IMR-90 (cell line): ENCODE measurements at regions not wholly inside any gene's neighbourhood (a gene's known extent, or its start where the extent isn't known, plus 50 kb on each side); places are given as distances from the start of the nearest gene placed in this dataset.

Experiments
- ATAC-seq: fragments of 200-7000 bp; cut with Tn5 transposase; 2 replicates; pipeline ENCODE4 v1.9.1; 2020; ENCODE audit warnings: low read depth, mild to moderate bottlenecking, moderate library complexity
- BruUV-seq: library from RNA; stranded (reverse); fragments of 400-500 nt; replicated peaks from 2 replicates; lab custom pipeline; 2021; lab: Mats Ljungman, UMichigan
- CTCF ChIA-PET: fragments of 300-600 bp; formaldehyde crosslinking; extraction: SDS; loops from one replicate; lab custom pipeline; 2021; ENCODE audit warnings: antibody characterized with exemption; lab: Yijun Ruan, JAX
- POLR2A ChIA-PET: fragments of 300-600 bp; sonication (Branson Sonifier 250); formaldehyde crosslinking; loops from one replicate; lab custom pipeline; 2022; ENCODE audit warnings: antibody characterized with exemption; ENCODE audit not compliant: unreplicated experiment; lab: Charles Lee
- DNase-seq: peaks from one replicate; pipeline ENCODE4 v3.0.0; 2013
- H2AFZ ChIP-seq: replicated peaks from 2 replicates; pipeline ENCODE3; 2013; ENCODE audit warnings: low read length, mild to moderate bottlenecking; ENCODE audit not compliant: poor library complexity
- H2AK5ac ChIP-seq: 2 replicates; pipeline ENCODE4 v1.6.1; 2013; ENCODE audit warnings: low read depth, low read length, inconsistent platforms
- H2AK9ac ChIP-seq: replicated peaks from 2 replicates; pipeline ENCODE3; 2013; ENCODE audit warnings: mild to moderate bottlenecking, low read depth, low read length, moderate library complexity; ENCODE audit not compliant: poor library complexity
- H2BK120ac ChIP-seq: 2 replicates; pipeline ENCODE4 v1.6.1; 2013; ENCODE audit warnings: low read depth, low read length, inconsistent platforms
- H2BK15ac ChIP-seq: 3 replicates; pipeline ENCODE4 v1.6.1; 2013; ENCODE audit warnings: low read depth, low read length, inconsistent platforms
- H2BK20ac ChIP-seq: 2 replicates; pipeline ENCODE4 v1.6.1; 2013; ENCODE audit warnings: low read depth, mild to moderate bottlenecking, inconsistent platforms, low read length, moderate library complexity
- H2BK5ac ChIP-seq: 2 replicates; pipeline ENCODE4 v1.6.1; 2013; ENCODE audit warnings: mild to moderate bottlenecking, low read depth, low read length, inconsistent platforms; ENCODE audit not compliant: poor library complexity, severe bottlenecking
- H3K14ac ChIP-seq: replicated peaks from 2 replicates; pipeline ENCODE4 v1.6.1; 2013; ENCODE audit warnings: low read depth, low read length, inconsistent platforms
- H3K18ac ChIP-seq: 2 replicates; pipeline ENCODE4 v1.6.1; 2013; ENCODE audit warnings: low read depth, low read length, control low read depth
- H3K23ac ChIP-seq: 2 replicates; pipeline ENCODE4 v1.6.1; 2013; ENCODE audit warnings: low read depth, low read length, inconsistent platforms
- H3K27ac ChIP-seq: 2 replicates; pipeline ENCODE4 v1.5.1; 2013; ENCODE audit warnings: mild to moderate bottlenecking, control low read depth, low read length; ENCODE audit not compliant: insufficient read depth
- H3K27me3 ChIP-seq: 2 replicates; pipeline ENCODE4 v1.6.1; 2013; ENCODE audit warnings: low read length; ENCODE audit not compliant: control insufficient read depth, insufficient read depth
- H3K36me3 ChIP-seq: 2 replicates; pipeline ENCODE4 v1.6.1; 2013; ENCODE audit warnings: low read length, mixed read lengths; ENCODE audit not compliant: control insufficient read depth, insufficient read depth
- H3K4ac ChIP-seq: 2 replicates; pipeline ENCODE4 v1.6.1; 2013; ENCODE audit warnings: low read depth, low read length, inconsistent platforms
- H3K4me1 ChIP-seq: 2 replicates; pipeline ENCODE4 v1.6.1; 2013; ENCODE audit warnings: low read length, mixed read lengths; ENCODE audit not compliant: control insufficient read depth, insufficient read depth
- H3K4me2 ChIP-seq: 2 replicates; pipeline ENCODE4 v1.6.1; 2013; ENCODE audit warnings: low read depth, mild to moderate bottlenecking, control low read depth, low read length, moderate library complexity
- H3K4me3 ChIP-seq: 2 replicates; pipeline ENCODE4 v1.5.1; 2013; ENCODE audit warnings: low read depth, mild to moderate bottlenecking, control low read depth, low read length, moderate library complexity; ENCODE audit not compliant: insufficient read depth
- H3K56ac ChIP-seq: 2 replicates; pipeline ENCODE4 v1.6.1; 2013; ENCODE audit warnings: low read length, inconsistent platforms; ENCODE audit not compliant: insufficient read depth; ENCODE audit errors: extremely low read depth
- H3K79me1 ChIP-seq, 2 experiments: 2 replicates each; pipeline ENCODE4 v1.6.1; 2013; ENCODE audit warnings: low read length in 2 of 2, inconsistent platforms in 1 of 2, low read depth in 1 of 2
- H3K9ac ChIP-seq: 2 replicates; pipeline ENCODE4 v1.6.1; 2013; ENCODE audit warnings: low read depth, low read length, control low read depth
- H3K9me1 ChIP-seq: 2 replicates; pipeline ENCODE4 v1.6.1; 2013; ENCODE audit warnings: low read length, inconsistent platforms; ENCODE audit not compliant: insufficient read depth
- H3K9me3 ChIP-seq: 2 replicates; pipeline ENCODE4 v1.6.1; 2013; ENCODE audit warnings: low read length; ENCODE audit not compliant: control insufficient read depth, insufficient read depth
- H4K20me1 ChIP-seq: 2 replicates; pipeline ENCODE4 v1.6.1; 2013; ENCODE audit warnings: low read length, inconsistent platforms; ENCODE audit not compliant: insufficient read depth
- H4K5ac ChIP-seq: 2 replicates; pipeline ENCODE4 v1.6.1; 2013; ENCODE audit warnings: mild to moderate bottlenecking, low read depth, low read length, control low read depth
- H4K8ac ChIP-seq, 2 experiments: 2 replicates each; pipeline ENCODE4 v1.6.1; 2013; ENCODE audit warnings: low read depth in 2 of 2, low read length in 2 of 2, control low read depth in 1 of 2, inconsistent platforms in 1 of 2
- H4K91ac ChIP-seq: 2 replicates; pipeline ENCODE4 v1.6.1; 2013; ENCODE audit warnings: low read depth, low read length, inconsistent platforms; ENCODE audit not compliant: insufficient read depth
- BHLHE40 ChIP-seq: fragments of 150-350 bp; IDR thresholded peaks from 2 replicates; pipeline ENCODE4 v1.6.1; 2016; ENCODE audit warnings: mild to moderate bottlenecking, low read depth, low read length
- CHD1 ChIP-seq: IDR thresholded peaks from 2 replicates; pipeline ENCODE4 v1.6.1; 2012; ENCODE audit warnings: low read depth, low read length, improper control_type of control experiment
- MAZ ChIP-seq: IDR thresholded peaks from 2 replicates; pipeline ENCODE4 v1.6.1; 2012; ENCODE audit warnings: low read depth, mild to moderate bottlenecking, low read length, improper control_type of control experiment, moderate library complexity, borderline replicate concordance
- RAD21 ChIP-seq: IDR thresholded peaks from 2 replicates; pipeline ENCODE4 v1.6.1; 2012; ENCODE audit warnings: low read length, improper control_type of control experiment
- WGBS, 2 experiments: methylation state at CpG; one replicate each; pipeline versions ENCODE4 v1.1.5 to v1.1.7; 2013; ENCODE audit warnings: missing lambda C conversion rate in 2 of 2; ENCODE audit not compliant: insufficient read length in 1 of 2; ENCODE audit errors: extremely low coverage in 2 of 2; 5-methylcytosine and 5-hydroxymethylcytosine counted together
- dilution Hi-C: fragments of 300-500 bp; cut with HindIII; formaldehyde crosslinking; loops from one replicate; pipeline ENCODE4 v1.14.3; 2018; ENCODE audit warnings: low sequenced_read_pairs; ENCODE audit not compliant: unreplicated experiment
- in situ Hi-C: fragments of 300-500 bp; cut with MboI; formaldehyde crosslinking; loops from 3 replicates; pipeline ENCODE4 v1.14.3; 2019; ENCODE audit warnings: low sequenced_read_pairs, inconsistent platforms, mixed read lengths
- intact Hi-C: fragments of 100-400 bp; cut with micrococcal nuclease; formaldehyde crosslinking; loops from 2 replicates; pipeline ENCODE4 v1.10.0; 2022
- TF ChIP-seq, protein P1 (sequence below): conservative IDR thresholded peaks from 2 replicates; pipeline ENCODE4 v1.5.1; 2012; ENCODE audit warnings: mild to moderate bottlenecking, low read depth, low read length, improper control_type of control experiment

- Histone ChIP-seq H3K4ac (no peak overlapping the region), H2AFZ (no peak overlapping the region), H3K79me1 (no peaks in the 10 kb centered on the region), H3K27ac (no peak overlapping the region), H2AK5ac (no peak overlapping the region), H4K91ac (no peak overlapping the region), H3K9ac (no peak overlapping the region), H3K27me3 (peaks cover 14% of the 10 kb centered on the region), H4K20me1 (no peaks in the 10 kb centered on the region), H3K9me3 (peaks cover 2% of the 10 kb centered on the region), H3K36me3 (no peaks in the 10 kb centered on the region), H3K18ac (no peak overlapping the region), H3K56ac (no peak overlapping the region), H3K4me1 (peaks cover 9% of the 10 kb centered on the region; the same call in 1 of the 2 replicates), H4K8ac (no peak overlapping the region), H3K4me3 (no peak overlapping the region), H2BK20ac (no peak overlapping the region), H3K23ac (no peak overlapping the region), H3K4me2 (no peak overlapping the region), H2BK5ac (no peak overlapping the region), H4K5ac (no peak overlapping the region), H3K14ac (no peak overlapping the region), H2BK15ac (no peak overlapping the region), H3K9me1 (no peaks in the 10 kb centered on the region), H2AK9ac (no peak overlapping the region), H2BK120ac (no peak overlapping the region)
- no peak for DNase-seq
- in situ Hi-C loops: no loop called here
- no peak for ATAC-seq
- TF ChIP-seq RAD21 (no peak), MAZ (no peak), BHLHE40 (no peak), CHD1 (no peak)
- TF ChIP-seq, protein P1, sequence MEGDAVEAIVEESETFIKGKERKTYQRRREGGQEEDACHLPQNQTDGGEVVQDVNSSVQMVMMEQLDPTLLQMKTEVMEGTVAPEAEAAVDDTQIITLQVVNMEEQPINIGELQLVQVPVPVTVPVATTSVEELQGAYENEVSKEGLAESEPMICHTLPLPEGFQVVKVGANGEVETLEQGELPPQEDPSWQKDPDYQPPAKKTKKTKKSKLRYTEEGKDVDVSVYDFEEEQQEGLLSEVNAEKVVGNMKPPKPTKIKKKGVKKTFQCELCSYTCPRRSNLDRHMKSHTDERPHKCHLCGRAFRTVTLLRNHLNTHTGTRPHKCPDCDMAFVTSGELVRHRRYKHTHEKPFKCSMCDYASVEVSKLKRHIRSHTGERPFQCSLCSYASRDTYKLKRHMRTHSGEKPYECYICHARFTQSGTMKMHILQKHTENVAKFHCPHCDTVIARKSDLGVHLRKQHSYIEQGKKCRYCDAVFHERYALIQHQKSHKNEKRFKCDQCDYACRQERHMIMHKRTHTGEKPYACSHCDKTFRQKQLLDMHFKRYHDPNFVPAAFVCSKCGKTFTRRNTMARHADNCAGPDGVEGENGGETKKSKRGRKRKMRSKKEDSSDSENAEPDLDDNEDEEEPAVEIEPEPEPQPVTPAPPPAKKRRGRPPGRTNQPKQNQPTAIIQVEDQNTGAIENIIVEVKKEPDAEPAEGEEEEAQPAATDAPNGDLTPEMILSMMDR: no peak
- intact Hi-C loops: no loop called here
- BruUV-seq: no TSS peak
- ChIA-PET POLR2A (no interaction called here), CTCF (no interaction called here)
- 61% methylated on average over 2 of the region's 7 CpGs; no CpG with 5 or more reads in 1 of the 2 experiments for WGBS, 2 experiments
- dilution Hi-C loops: no loop called here
These were observed 150.8 kb downstream of the CDC5L start for GRCh38 chr6:44538131-44538806.
